ENCODE measurements at regions not wholly inside any gene's neighbourhood (a gene's known extent, or its start where the extent isn't known, plus 50 kb on each side); places are given as distances from the start of the nearest gene placed in this dataset.
"Not testable (repeated sequence)": the region's sequence is repeated elsewhere in the genome, so short reads cannot be mapped to it uniquely, and the experiment has no call there.

DNA sequence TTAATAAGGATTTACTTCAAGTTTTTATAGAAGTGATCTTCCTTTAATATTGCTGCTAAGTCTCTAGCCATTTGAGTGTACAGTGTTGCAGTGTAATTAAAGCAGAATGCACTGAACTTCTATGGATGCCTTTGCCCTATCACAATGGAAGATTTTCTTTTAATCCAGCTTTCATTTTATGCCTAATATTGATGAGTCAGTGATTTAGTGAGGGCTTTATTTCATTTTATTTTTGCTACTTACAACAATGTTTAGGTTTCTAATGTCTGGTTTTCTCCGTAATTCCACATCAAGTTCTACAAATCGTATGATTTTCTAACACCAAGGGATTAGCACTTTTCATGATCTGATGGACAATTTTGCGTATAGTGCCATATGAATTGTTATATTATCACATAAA is 504.1 kb downstream of the PCDH11X start (continued):
- TF ChIP-seq HDAC2 (IDR thresholded peaks at IDR 0.05; ENCODE audit: borderline replicate concordance in 1 of 2, low read depth in 2 of 2, low read length in 2 of 2) (no peak), EZH2 (IDR thresholded peaks at IDR 0.05; ENCODE audit: low read depth, low read length, severe bottlenecking) (no peak)

GRCh38 chrX:92298067-92298466 is 518.9 kb downstream of the PCDH11X start:
- H2BK20ac ChIP-seq (ENCODE audit: low read length); H3K23me2 ChIP-seq (ENCODE audit: low read depth, low read length); H2BK120ac ChIP-seq (replicated peaks; ENCODE audit: low read depth, low read length); H3K14ac ChIP-seq (ENCODE audit: insufficient read length); H2AFZ ChIP-seq (ENCODE audit: low read length); H2BK5ac ChIP-seq (ENCODE audit: low read depth, low read length); H3K27ac ChIP-seq (ENCODE audit: low read depth, low read length); POLR2A ChIA-PET (ENCODE audit: partially characterized antibody); CTCF ChIA-PET (ENCODE audit: partially characterized antibody); DNase-seq (ENCODE audit: low read depth in 1 of 2, low spot score in 2 of 2); FAIRE-seq; H4K20me1 ChIP-seq (replicated peaks in 1 of 2; ENCODE audit: control insufficient read depth in 1 of 2, insufficient read depth in 2 of 2, low read length in 2 of 2); H3K23ac ChIP-seq (ENCODE audit: insufficient read length); H3K4me2 ChIP-seq (ENCODE audit: insufficient read depth in 1 of 2, low read depth in 2 of 2, low read length in 2 of 2); H3K4ac ChIP-seq (replicated peaks; ENCODE audit: insufficient read length, low read depth, low read length); H3K4me3 ChIP-seq (ENCODE audit: extremely low read depth in 1 of 4, insufficient read depth in 2 of 4, low read depth in 3 of 4, low read length in 4 of 4); H2BK15ac ChIP-seq (ENCODE audit: low read length); H3K36me3 ChIP-seq (ENCODE audit: control insufficient read depth in 2 of 4, insufficient read depth in 4 of 4, low read length in 3 of 4); H3K27me3 ChIP-seq (replicated peaks in 1 of 4; ENCODE audit: control insufficient read depth in 3 of 4, extremely low read depth in 1 of 4, insufficient read depth in 3 of 4, low read length in 3 of 4); H3K4me1 ChIP-seq (replicated peaks in 1 of 4; ENCODE audit: control insufficient read depth in 3 of 4, insufficient read depth in 4 of 4, low read length in 3 of 4); H2AK5ac ChIP-seq (ENCODE audit: low read depth, low read length); H4K5ac ChIP-seq (ENCODE audit: insufficient read length, low read depth, low read length); H4K8ac ChIP-seq (ENCODE audit: extremely low read depth, insufficient read depth, low read length); H3K9ac ChIP-seq (replicated peaks in 1 of 4; ENCODE audit: extremely low read depth in 1 of 4, low read depth in 3 of 4, low read length in 3 of 4); H3K18ac ChIP-seq (ENCODE audit: extremely low read depth, low read length); H3K79me1 ChIP-seq (ENCODE audit: low read depth, low read length); H4K91ac ChIP-seq (replicated peaks; ENCODE audit: insufficient read length, low read length); H2BK12ac ChIP-seq (ENCODE audit: low read depth, low read length); H3K79me2 ChIP-seq (ENCODE audit: control insufficient read depth in 1 of 2, insufficient read depth in 2 of 2, low read length in 2 of 2); H3K56ac ChIP-seq (replicated peaks; ENCODE audit: insufficient read length, low read depth, low read length); H3K9me3 ChIP-seq (ENCODE audit: insufficient read depth in 2 of 2, low read depth in 1 of 2, low read length in 1 of 2): not testable (repeated sequence)
- WGBS, 2 experiments (ENCODE audit: extremely low coverage in 1 of 2, insufficient coverage in 1 of 2, insufficient read length in 1 of 2, insufficient replicate concordance in 2 of 2, low coverage in 1 of 2, low lambda C conversion rate in 2 of 2, missing lambda C conversion rate in 1 of 2), result 94% methylated on average over 2 of the region's 3 CpGs; no CpG with 5 or more reads in 1 of the 2 experiments

All from H1 (cell line).